ENCODE measurements at regions not wholly inside any gene's neighbourhood (a gene's known extent, or its start where the extent isn't known, plus 50 kb on each side); places are given as distances from the start of the nearest gene placed in this dataset.

DNA sequence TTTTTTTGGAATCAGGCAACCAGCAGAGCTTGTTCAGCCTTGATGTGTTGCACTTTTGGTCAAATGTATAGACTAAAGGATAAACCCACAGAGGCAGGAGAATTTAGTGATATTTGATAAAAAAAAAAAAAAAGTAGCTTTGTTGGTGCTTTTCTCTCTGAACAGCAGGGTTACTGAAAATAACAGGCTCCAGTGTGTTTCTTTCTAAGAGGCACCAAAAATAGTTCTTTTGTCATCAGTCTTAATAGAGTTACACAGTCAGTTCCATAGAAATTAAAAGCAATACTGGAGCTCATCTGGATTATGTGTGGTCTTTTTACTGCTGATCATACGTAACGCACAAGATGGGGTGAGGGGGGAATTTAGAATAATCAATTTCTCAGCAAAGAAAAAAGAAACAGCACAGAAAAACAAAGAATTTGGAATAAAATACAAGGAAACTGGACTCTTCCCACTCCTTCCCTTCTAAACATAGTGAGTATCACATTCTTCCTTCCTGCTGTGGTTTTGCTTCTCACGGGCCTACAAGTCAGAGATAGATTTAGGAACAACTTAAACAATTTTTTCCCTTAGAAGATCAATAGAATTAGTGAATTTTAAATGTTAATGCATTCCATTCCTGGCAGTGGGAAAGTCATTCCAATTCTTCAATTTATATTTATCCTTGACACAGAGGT, 178.8 kb upstream of the AKR1E2 start:
- no peak overlapping the region for H3K4me3 ChIP-seq (ENCODE audit: low read depth, low read length)
- DNase-seq (ENCODE audit: low read depth) = no peak
- TF ChIP-seq CTCF (conservative IDR thresholded peaks at IDR 0.05; ENCODE audit: low read depth, low read length) = no peak

DNA sequence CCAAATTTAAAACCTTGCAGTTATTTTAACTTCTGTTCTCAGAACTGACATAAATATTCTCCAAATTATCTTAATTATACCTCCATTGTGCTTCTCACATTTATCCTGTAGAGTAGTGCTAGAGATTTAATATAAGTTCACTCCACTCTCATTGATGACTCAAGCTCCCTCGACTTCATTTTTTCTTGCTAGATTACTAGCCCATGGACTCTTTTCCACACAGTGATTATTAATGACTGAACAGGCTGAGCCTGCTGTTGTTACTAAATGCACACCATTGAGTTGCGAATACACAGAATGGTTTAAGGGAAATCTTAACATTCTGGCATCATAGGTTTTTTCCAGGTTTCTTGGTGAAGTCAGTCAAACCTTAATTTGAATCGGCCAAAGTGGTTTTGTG, 179.5 kb upstream of the AKR1E2 start:
- DNase-seq (ENCODE audit: low read depth) = no peak
- H3K4me3 ChIP-seq (ENCODE audit: low read depth, low read length) = no peak overlapping the region
- no peak for TF ChIP-seq CTCF (conservative IDR thresholded peaks at IDR 0.05; ENCODE audit: low read depth, low read length)

DNA sequence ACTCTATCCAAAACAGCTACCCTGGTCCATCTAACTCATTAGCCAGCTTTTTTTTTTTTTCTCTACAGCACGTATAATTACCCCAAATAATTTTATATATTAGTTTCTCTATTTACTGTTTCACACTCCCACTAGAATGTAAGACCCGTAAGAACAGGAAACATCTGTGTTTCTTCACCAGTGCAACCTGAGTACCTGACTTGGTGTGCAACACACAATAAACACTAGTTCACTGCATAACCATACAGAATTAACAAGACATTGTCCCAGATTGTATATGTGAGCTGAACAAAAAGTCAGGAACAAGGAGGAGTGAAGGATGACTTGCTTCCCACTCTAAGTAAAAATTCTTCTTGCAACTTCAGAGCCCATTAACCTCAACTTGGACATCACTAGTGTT, 180.2 kb upstream of the AKR1E2 start:
- TF ChIP-seq CTCF (conservative IDR thresholded peaks at IDR 0.05; ENCODE audit: low read depth, low read length) = no peak
- DNase-seq (ENCODE audit: low read depth) = no peak
- no peak overlapping the region for H3K4me3 ChIP-seq (ENCODE audit: low read depth, low read length)

GRCh38 chr10:4643471-4643870, 182.5 kb upstream of the AKR1E2 start:
- no peak overlapping the region for H3K4me3 ChIP-seq (ENCODE audit: low read depth, low read length)
- TF ChIP-seq CTCF (conservative IDR thresholded peaks at IDR 0.05; ENCODE audit: low read depth, low read length) = no peak
- no peak for DNase-seq (ENCODE audit: low read depth)

DNA sequence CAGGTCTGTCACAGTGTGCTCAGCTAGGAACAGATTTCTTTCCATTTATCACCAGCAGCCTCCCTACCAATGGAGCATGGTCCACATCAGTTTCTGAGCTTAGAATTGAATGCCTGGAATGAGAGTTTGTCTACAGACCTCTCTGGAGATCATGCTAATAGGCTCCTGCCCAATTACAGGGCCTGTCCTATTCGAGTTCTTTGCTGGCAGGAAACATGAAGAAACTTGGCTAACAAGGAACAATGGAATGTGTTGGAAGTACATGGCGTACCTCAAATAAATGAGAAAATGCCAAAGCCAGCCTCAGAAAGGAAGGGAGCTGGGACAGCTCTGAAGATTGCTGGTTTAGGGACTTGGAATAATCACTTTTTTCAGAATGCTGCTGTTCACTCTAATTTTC, 186.0 kb upstream of the AKR1E2 start:
- no peak for TF ChIP-seq CTCF (conservative IDR thresholded peaks at IDR 0.05; ENCODE audit: low read depth, low read length)
- DNase-seq (ENCODE audit: low read depth) = no peak
- no peak overlapping the region for H3K4me3 ChIP-seq (ENCODE audit: low read depth, low read length)

DNA sequence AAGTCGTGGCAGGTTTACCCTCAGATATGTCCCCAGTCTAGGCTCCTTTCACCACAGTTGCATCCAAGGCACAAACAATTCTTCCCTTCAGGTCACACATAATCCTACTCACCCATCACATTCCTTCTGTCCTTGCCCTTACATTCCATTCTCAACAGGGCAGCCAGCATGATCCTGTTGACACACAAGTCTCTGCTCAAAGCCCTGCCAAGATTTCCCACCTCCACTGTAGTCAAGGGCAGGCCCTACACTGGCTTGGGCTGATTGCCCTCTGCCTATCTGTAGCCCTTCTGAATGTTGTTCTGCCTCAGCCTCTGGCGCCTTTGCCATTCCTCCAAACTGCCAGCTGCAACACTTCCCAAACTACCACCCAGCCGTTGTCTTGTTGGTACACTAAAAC, 187.9 kb upstream of the AKR1E2 start:
- H3K4me3 ChIP-seq (ENCODE audit: low read depth, low read length) = no peak overlapping the region
- no peak for DNase-seq (ENCODE audit: low read depth)
- no peak for TF ChIP-seq CTCF (conservative IDR thresholded peaks at IDR 0.05; ENCODE audit: low read depth, low read length)

DNA sequence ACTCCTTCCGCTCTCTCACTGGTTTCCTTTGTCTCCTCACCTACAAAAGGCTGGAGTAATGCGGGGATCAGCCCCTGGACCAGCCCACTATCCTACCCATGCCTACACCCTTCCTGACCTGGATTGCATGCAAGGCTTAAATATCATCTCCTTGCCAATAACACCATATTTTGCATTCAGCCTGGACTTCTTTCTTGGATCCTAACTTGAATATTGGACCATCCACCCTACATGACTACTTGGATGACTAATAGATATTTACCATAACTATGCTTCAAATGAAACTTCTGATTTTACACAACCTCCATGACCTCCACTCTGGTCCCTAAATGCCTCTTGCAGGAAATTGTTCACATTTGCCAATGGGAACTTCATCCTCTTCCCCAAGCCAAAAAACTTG, 188.3 kb upstream of the AKR1E2 start:
- no peak for DNase-seq (ENCODE audit: low read depth)
- no peak for TF ChIP-seq CTCF (conservative IDR thresholded peaks at IDR 0.05; ENCODE audit: low read depth, low read length)
- H3K4me3 ChIP-seq (ENCODE audit: low read depth, low read length) = no peak overlapping the region
